Right lobe of liver (tissue), 4 donors: ENCODE measurements at regions not wholly inside any gene's neighbourhood (a gene's known extent, or its start where the extent isn't known, plus 50 kb on each side); places are given as distances from the start of the nearest gene placed in this dataset.

Source experiments
- POLR2A ChIP-seq: fragments of 450-650 bp; IDR thresholded peaks from one replicate; pipeline ENCODE4 v1.6.1; 2017; ENCODE audit warnings: antibody characterized with exemption, mild to moderate bottlenecking
- TF ChIP-seq, protein P1 (sequence below), 4 donors: fragments of 200-600 bp in 3 of 4; fragments of 450-650 bp in 1 of 4; IDR thresholded peaks; one replicate each; pipeline versions ENCODE4 v1.5.1 to v1.8.0; 2016 to 2022; ENCODE audit warnings: antibody characterized with exemption in 4 of 4, mild to moderate bottlenecking in 2 of 4
- donor health status: DM: no; HTN: no; CAD: no.
- donor health status: DM: no; HTN: no; CAD: no.
- donor health status: DM: no; HTN: yes; CAD: no.

DNA sequence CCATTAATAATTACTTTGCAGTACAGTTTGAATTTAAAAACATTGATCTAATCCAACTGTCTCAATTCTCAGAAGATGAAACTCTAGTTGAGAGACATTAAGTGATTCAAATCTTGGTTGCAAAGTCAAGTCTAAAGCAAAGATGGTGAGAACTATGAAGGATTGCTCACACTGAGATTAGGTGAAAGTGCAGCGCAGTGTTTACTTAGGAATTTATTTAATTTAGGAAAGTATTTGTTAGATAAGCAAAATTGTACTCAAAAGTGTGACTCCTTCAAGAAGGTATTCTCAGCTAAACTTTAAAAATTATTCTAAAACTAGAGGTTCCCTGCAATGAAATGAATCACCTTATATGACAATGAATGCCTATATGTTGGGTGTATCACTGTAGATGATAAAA lies 454.9 kb downstream of the PDGFC start:
- TF ChIP-seq, protein P1, sequence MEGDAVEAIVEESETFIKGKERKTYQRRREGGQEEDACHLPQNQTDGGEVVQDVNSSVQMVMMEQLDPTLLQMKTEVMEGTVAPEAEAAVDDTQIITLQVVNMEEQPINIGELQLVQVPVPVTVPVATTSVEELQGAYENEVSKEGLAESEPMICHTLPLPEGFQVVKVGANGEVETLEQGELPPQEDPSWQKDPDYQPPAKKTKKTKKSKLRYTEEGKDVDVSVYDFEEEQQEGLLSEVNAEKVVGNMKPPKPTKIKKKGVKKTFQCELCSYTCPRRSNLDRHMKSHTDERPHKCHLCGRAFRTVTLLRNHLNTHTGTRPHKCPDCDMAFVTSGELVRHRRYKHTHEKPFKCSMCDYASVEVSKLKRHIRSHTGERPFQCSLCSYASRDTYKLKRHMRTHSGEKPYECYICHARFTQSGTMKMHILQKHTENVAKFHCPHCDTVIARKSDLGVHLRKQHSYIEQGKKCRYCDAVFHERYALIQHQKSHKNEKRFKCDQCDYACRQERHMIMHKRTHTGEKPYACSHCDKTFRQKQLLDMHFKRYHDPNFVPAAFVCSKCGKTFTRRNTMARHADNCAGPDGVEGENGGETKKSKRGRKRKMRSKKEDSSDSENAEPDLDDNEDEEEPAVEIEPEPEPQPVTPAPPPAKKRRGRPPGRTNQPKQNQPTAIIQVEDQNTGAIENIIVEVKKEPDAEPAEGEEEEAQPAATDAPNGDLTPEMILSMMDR (IDR thresholded peaks at IDR 0.05), result no peak
- TF ChIP-seq POLR2A, result no peak
